ENCODE measurements at regions not wholly inside any gene's neighbourhood (a gene's known extent, or its start where the extent isn't known, plus 50 kb on each side); places are given as distances from the start of the nearest gene placed in this dataset.

DNA sequence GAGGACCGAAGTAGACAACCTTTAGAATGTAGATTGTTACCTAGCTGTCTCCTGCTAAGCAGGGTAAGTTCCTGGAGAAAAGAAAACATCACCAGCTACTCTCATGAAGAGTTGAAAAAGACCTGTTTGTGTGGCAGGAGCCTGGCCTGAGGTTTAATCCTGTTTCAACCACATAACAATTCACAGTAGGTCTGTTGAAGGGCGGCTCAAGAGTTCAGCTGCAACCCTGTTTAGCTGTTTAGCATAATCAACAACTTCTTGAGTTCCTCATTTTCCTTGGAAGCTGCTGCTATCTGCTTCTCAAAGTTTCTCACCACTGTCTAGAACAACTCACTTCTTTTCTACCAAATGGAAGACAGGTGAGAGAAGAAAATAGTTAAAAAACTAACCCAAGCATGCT, 170.4 kb upstream of the TET2 start:
- Histone ChIP-seq H4K20me1 (ENCODE audit: insufficient read depth, low read length) (no peaks in the 10 kb centered on the region), H3K27ac (ENCODE audit: low read depth in 1 of 2, low read length in 2 of 2) (no peak overlapping the region), H3K4me1 (ENCODE audit: control insufficient read depth in 1 of 2, insufficient read depth in 2 of 2, low read length in 2 of 2) (peaks cover 12 to 14% of the 10 kb centered on the region in 2 donors), H2AFZ (ENCODE audit: insufficient read depth, low read depth, low read length, poor library complexity, severe bottlenecking) (peak overlapping the region; percentile 7), H3K9ac (ENCODE audit: insufficient read depth, low read length, poor library complexity, severe bottlenecking) (no peak overlapping the region), H3K27me3 (ENCODE audit: control insufficient read depth in 2 of 2, insufficient read depth in 2 of 2, low read length in 2 of 2) (no peaks in the 10 kb centered on the region), H3K4me3 (replicated peaks in 1 of 3; ENCODE audit: low read depth in 2 of 3, low read length in 3 of 3) (no peak overlapping the region), H3K79me2 (ENCODE audit: insufficient read depth, low read length) (no peaks in the 10 kb centered on the region), H3K36me3 (replicated peaks in 1 of 2; ENCODE audit: control insufficient read depth in 1 of 2, insufficient read depth in 2 of 2, low read length in 2 of 2) (no peaks in the 10 kb centered on the region), H3K4me2 (replicated peaks; ENCODE audit: extremely low read depth, low read length, poor library complexity, severe bottlenecking) (no peak overlapping the region), H3K9me3 (replicated peaks in 1 of 2; ENCODE audit: control insufficient read depth in 1 of 2, insufficient read depth in 1 of 2, low read length in 2 of 2) (no peaks in the 10 kb centered on the region)
- peak; percentile 11 to 37 (median 13) for DNase-seq
- Mint-ChIP-seq H3K4me1 (peaks cover 10% of the 10 kb centered on the region), H3K27ac (peak overlapping the region in 1 of 7 donors; percentile 55), H3K27me3 (ENCODE audit: low read depth in 3 of 3) (no peaks in the 10 kb centered on the region), H3K4me3 (no peak overlapping the region), H3K9me3 (peaks cover 4 to 12% (median 9%) of the 10 kb centered on the region in 7 donors), H3K36me3 (peaks cover 0 to 2% of the 10 kb centered on the region in 2 donors)
- intact Hi-C loops (cut with micrococcal nuclease) = loop anchor here in 1 of 2 donors (10.0 kb wide), 1 partner anchor 79 kb away; no protein-coding TSS in a partner anchor
- WGBS (ENCODE audit: insufficient coverage) = 69% methylated on average over 2 of the region's 2 CpGs
- no peak for TF ChIP-seq CTCF (IDR thresholded peaks at IDR 0.05)

- peaks cover 10% of the 10 kb centered on the region for H3K4me1 Mint-ChIP-seq
- H3K4me1 ChIP-seq (ENCODE audit: control insufficient read depth in 1 of 2, insufficient read depth in 2 of 2, low read length in 2 of 2) = peaks cover 12 to 14% of the 10 kb centered on the region in 2 donors
- TF ChIP-seq CTCF (IDR thresholded peaks at IDR 0.05) = no peak
- no peaks in the 10 kb centered on the region for H3K9me3 ChIP-seq (replicated peaks in 1 of 2; ENCODE audit: control insufficient read depth in 1 of 2, insufficient read depth in 1 of 2, low read length in 2 of 2)
- intact Hi-C loops (cut with micrococcal nuclease) = loop anchor here in 1 of 2 donors (10.0 kb wide), 1 partner anchor 76 kb away; no protein-coding TSS in a partner anchor
- no peak overlapping the region for H3K27ac ChIP-seq (ENCODE audit: low read depth in 1 of 2, low read length in 2 of 2)
- H3K4me3 ChIP-seq (replicated peaks in 1 of 3; ENCODE audit: low read depth in 2 of 3, low read length in 3 of 3) = no peak overlapping the region
- H3K36me3 ChIP-seq (replicated peaks in 1 of 2; ENCODE audit: control insufficient read depth in 1 of 2, insufficient read depth in 2 of 2, low read length in 2 of 2) = no peaks in the 10 kb centered on the region
- H3K9me3 Mint-ChIP-seq = peaks cover 4 to 18% (median 10%) of the 10 kb centered on the region in 7 donors
- no peak overlapping the region for H3K9ac ChIP-seq (ENCODE audit: insufficient read depth, low read length, poor library complexity, severe bottlenecking)
- H3K36me3 Mint-ChIP-seq = peaks cover 0 to 2% of the 10 kb centered on the region in 2 donors
- no peaks in the 10 kb centered on the region for H4K20me1 ChIP-seq (ENCODE audit: insufficient read depth, low read length)
- no peaks in the 10 kb centered on the region for H3K79me2 ChIP-seq (ENCODE audit: insufficient read depth, low read length)
- no peaks in the 10 kb centered on the region for H3K27me3 ChIP-seq (ENCODE audit: control insufficient read depth in 2 of 2, insufficient read depth in 2 of 2, low read length in 2 of 2)
- WGBS (ENCODE audit: insufficient coverage) = 93% methylated on average over 4 of the region's 4 CpGs
- H2AFZ ChIP-seq (ENCODE audit: insufficient read depth, low read depth, low read length, poor library complexity, severe bottlenecking) = no peak overlapping the region
- H3K4me2 ChIP-seq (replicated peaks; ENCODE audit: extremely low read depth, low read length, poor library complexity, severe bottlenecking) = no peak overlapping the region
- H3K4me3 Mint-ChIP-seq = no peak overlapping the region
- no peak for DNase-seq
- no peak overlapping the region for H3K27ac Mint-ChIP-seq
- peaks cover 0 to 3% (median 2%) of the 10 kb centered on the region in 3 donors for H3K27me3 Mint-ChIP-seq (ENCODE audit: low read depth in 3 of 3)
These were observed 167.5 kb upstream of the TET2 start for GRCh38 chr4:104979083-104979760.
